ENCODE measurements at regions not wholly inside any gene's neighbourhood (a gene's known extent, or its start where the extent isn't known, plus 50 kb on each side); places are given as distances from the start of the nearest gene placed in this dataset.
"Not testable (repeated sequence)": the region's sequence is repeated elsewhere in the genome, so short reads cannot be mapped to it uniquely, and the experiment has no call there.

DNA sequence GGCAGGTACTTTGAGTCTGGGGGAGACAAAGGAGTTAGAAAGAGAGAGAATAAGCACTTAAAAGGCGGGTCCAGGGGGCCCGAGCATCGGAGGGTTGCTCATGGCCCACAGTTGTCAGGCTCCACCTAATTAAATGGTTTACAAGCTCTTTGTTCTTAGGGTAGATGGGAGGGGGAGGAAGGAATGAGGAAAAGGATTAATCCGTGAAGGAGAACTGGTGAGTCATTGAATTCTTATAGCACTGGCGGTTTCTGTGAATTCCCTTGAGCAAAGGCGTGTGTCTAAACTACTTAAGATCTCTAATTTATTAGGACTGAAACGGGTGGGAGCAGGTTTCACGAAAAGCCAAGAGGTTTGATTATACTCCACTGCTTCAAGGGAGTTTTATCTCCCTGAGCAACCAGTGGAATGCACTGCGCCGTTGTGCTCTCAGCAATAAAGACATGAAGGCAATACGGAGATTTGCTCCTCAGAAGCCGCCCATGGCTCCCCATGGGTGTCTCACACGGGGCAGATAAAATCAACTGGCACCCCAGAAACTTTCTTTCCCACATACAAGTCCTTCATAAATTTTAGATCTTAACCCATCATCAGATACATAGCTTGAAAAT, 127.0 kb downstream of the CDY2B start:
- H3K36me3 ChIP-seq (replicated peaks; ENCODE audit: low read depth, low read length); H4K20me1 ChIP-seq (ENCODE audit: insufficient read depth, low read length); H3K9me3 ChIP-seq (ENCODE audit: insufficient read depth, low read length); H3K27me3 ChIP-seq (ENCODE audit: low read depth, low read length); H3K4me2 ChIP-seq (ENCODE audit: low read length); H2AFZ ChIP-seq (ENCODE audit: low read depth, low read length); H3K4me3 ChIP-seq (ENCODE audit: low read length); H3K4me1 ChIP-seq (ENCODE audit: low read length); H3K9ac ChIP-seq (ENCODE audit: low read length); H3K27ac ChIP-seq (ENCODE audit: low read length); H3K79me2 ChIP-seq (ENCODE audit: low read length): not testable (repeated sequence)

GRCh38 chrY:17739852-17740251, 140.2 kb downstream of the CDY2B start:
- H3K79me2 ChIP-seq (ENCODE audit: low read length); H4K20me1 ChIP-seq (ENCODE audit: insufficient read depth, low read length); H3K36me3 ChIP-seq (replicated peaks; ENCODE audit: low read depth, low read length); H3K9me3 ChIP-seq (ENCODE audit: insufficient read depth, low read length); H3K4me2 ChIP-seq (ENCODE audit: low read length); H3K9ac ChIP-seq (ENCODE audit: low read length); H3K27me3 ChIP-seq (ENCODE audit: low read depth, low read length); H3K4me3 ChIP-seq (ENCODE audit: low read length); H3K4me1 ChIP-seq (ENCODE audit: low read length); H2AFZ ChIP-seq (ENCODE audit: low read depth, low read length); H3K27ac ChIP-seq (ENCODE audit: low read length): not testable (repeated sequence)

- H3K36me3 ChIP-seq (replicated peaks; ENCODE audit: low read depth, low read length); H2AFZ ChIP-seq (ENCODE audit: low read depth, low read length); H3K27ac ChIP-seq (ENCODE audit: low read length); H3K4me3 ChIP-seq (ENCODE audit: low read length); H3K4me2 ChIP-seq (ENCODE audit: low read length); H3K9me3 ChIP-seq (ENCODE audit: insufficient read depth, low read length); H3K79me2 ChIP-seq (ENCODE audit: low read length); H3K9ac ChIP-seq (ENCODE audit: low read length); H3K4me1 ChIP-seq (ENCODE audit: low read length); H3K27me3 ChIP-seq (ENCODE audit: low read depth, low read length); H4K20me1 ChIP-seq (ENCODE audit: insufficient read depth, low read length): not testable (repeated sequence)
These were observed 150.5 kb downstream of the CDY2B start for GRCh38 chrY:17729474-17729873.

GRCh38 chrY:17716329-17717043, 163.5 kb downstream of the CDY2B start:
- not testable (repeated sequence) for H3K36me3 ChIP-seq (replicated peaks; ENCODE audit: low read depth, low read length); H3K79me2 ChIP-seq (ENCODE audit: low read length); H3K27ac ChIP-seq (ENCODE audit: low read length); H3K4me2 ChIP-seq (ENCODE audit: low read length); H3K27me3 ChIP-seq (ENCODE audit: low read depth, low read length); H3K4me3 ChIP-seq (ENCODE audit: low read length); H3K9me3 ChIP-seq (ENCODE audit: insufficient read depth, low read length); H4K20me1 ChIP-seq (ENCODE audit: insufficient read depth, low read length); H3K4me1 ChIP-seq (ENCODE audit: low read length); H3K9ac ChIP-seq (ENCODE audit: low read length); H2AFZ ChIP-seq (ENCODE audit: low read depth, low read length)

GRCh38 chrY:17668037-17668436, 212.0 kb downstream of the CDY2B start:
- H3K4me3 ChIP-seq (ENCODE audit: low read length); H4K20me1 ChIP-seq (ENCODE audit: insufficient read depth, low read length); H3K9me3 ChIP-seq (ENCODE audit: insufficient read depth, low read length); H3K9ac ChIP-seq (ENCODE audit: low read length); H3K27me3 ChIP-seq (ENCODE audit: low read depth, low read length); H3K79me2 ChIP-seq (ENCODE audit: low read length); H3K4me1 ChIP-seq (ENCODE audit: low read length); H3K27ac ChIP-seq (ENCODE audit: low read length); H3K4me2 ChIP-seq (ENCODE audit: low read length); H3K36me3 ChIP-seq (replicated peaks; ENCODE audit: low read depth, low read length); H2AFZ ChIP-seq (ENCODE audit: low read depth, low read length): not testable (repeated sequence)

- not testable (repeated sequence) for H3K27me3 ChIP-seq (ENCODE audit: low read depth, low read length); H3K4me3 ChIP-seq (ENCODE audit: low read length); H3K9me3 ChIP-seq (ENCODE audit: insufficient read depth, low read length); H3K27ac ChIP-seq (ENCODE audit: low read length); H3K36me3 ChIP-seq (replicated peaks; ENCODE audit: low read depth, low read length); H3K4me1 ChIP-seq (ENCODE audit: low read length); H3K9ac ChIP-seq (ENCODE audit: low read length); H4K20me1 ChIP-seq (ENCODE audit: insufficient read depth, low read length); H3K79me2 ChIP-seq (ENCODE audit: low read length); H3K4me2 ChIP-seq (ENCODE audit: low read length); H2AFZ ChIP-seq (ENCODE audit: low read depth, low read length)
These were observed 237.0 kb downstream of the CDY2B start for GRCh38 chrY:17643052-17643451.

- H3K79me2 ChIP-seq (ENCODE audit: low read length); H3K27ac ChIP-seq (ENCODE audit: low read length); H3K9ac ChIP-seq (ENCODE audit: low read length); H2AFZ ChIP-seq (ENCODE audit: low read depth, low read length); H4K20me1 ChIP-seq (ENCODE audit: insufficient read depth, low read length); H3K4me3 ChIP-seq (ENCODE audit: low read length); H3K9me3 ChIP-seq (ENCODE audit: insufficient read depth, low read length); H3K27me3 ChIP-seq (ENCODE audit: low read depth, low read length); H3K4me2 ChIP-seq (ENCODE audit: low read length); H3K4me1 ChIP-seq (ENCODE audit: low read length); H3K36me3 ChIP-seq (replicated peaks; ENCODE audit: low read depth, low read length): not testable (repeated sequence)
These were observed 245.5 kb downstream of the CDY2B start for GRCh38 chrY:17634484-17634883.

GRCh38 chrY:17611256-17611655, 268.8 kb downstream of the CDY2B start:
- H3K9ac ChIP-seq (ENCODE audit: low read length); H3K27me3 ChIP-seq (ENCODE audit: low read depth, low read length); H3K27ac ChIP-seq (ENCODE audit: low read length); H3K9me3 ChIP-seq (ENCODE audit: insufficient read depth, low read length); H3K4me2 ChIP-seq (ENCODE audit: low read length); H3K36me3 ChIP-seq (replicated peaks; ENCODE audit: low read depth, low read length); H3K79me2 ChIP-seq (ENCODE audit: low read length); H2AFZ ChIP-seq (ENCODE audit: low read depth, low read length); H3K4me3 ChIP-seq (ENCODE audit: low read length); H3K4me1 ChIP-seq (ENCODE audit: low read length); H4K20me1 ChIP-seq (ENCODE audit: insufficient read depth, low read length): not testable (repeated sequence)

GRCh38 chrY:17610649-17611048, 269.4 kb downstream of the CDY2B start:
- not testable (repeated sequence) for H3K27me3 ChIP-seq (ENCODE audit: low read depth, low read length); H2AFZ ChIP-seq (ENCODE audit: low read depth, low read length); H3K4me1 ChIP-seq (ENCODE audit: low read length); H3K27ac ChIP-seq (ENCODE audit: low read length); H3K79me2 ChIP-seq (ENCODE audit: low read length); H3K9ac ChIP-seq (ENCODE audit: low read length); H3K4me2 ChIP-seq (ENCODE audit: low read length); H3K9me3 ChIP-seq (ENCODE audit: insufficient read depth, low read length); H3K36me3 ChIP-seq (replicated peaks; ENCODE audit: low read depth, low read length); H4K20me1 ChIP-seq (ENCODE audit: insufficient read depth, low read length); H3K4me3 ChIP-seq (ENCODE audit: low read length)

DNA sequence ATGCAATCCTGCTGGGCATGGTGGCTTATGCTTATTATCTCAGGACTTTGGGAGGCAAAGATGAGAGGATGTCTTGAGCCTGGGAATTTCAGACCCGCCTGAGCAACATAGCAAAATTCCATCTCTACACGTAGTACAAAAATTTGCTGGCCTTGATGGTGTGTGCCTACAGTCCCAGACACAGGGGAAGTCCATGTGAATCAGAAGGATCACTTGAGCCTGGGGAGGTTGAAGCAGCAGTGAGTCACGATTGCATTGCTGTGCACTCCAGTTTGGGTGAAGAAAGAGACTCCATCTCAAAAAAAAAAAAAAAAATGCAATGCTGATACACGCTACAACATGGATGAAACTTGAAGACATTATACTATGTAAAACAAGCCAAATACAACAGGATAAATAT, 272.9 kb downstream of the CDY2B start:
- H3K27me3 ChIP-seq (ENCODE audit: low read depth, low read length); H3K4me2 ChIP-seq (ENCODE audit: low read length); H3K9ac ChIP-seq (ENCODE audit: low read length); H3K9me3 ChIP-seq (ENCODE audit: insufficient read depth, low read length); H2AFZ ChIP-seq (ENCODE audit: low read depth, low read length); H3K79me2 ChIP-seq (ENCODE audit: low read length); H3K4me1 ChIP-seq (ENCODE audit: low read length); H3K36me3 ChIP-seq (replicated peaks; ENCODE audit: low read depth, low read length); H4K20me1 ChIP-seq (ENCODE audit: insufficient read depth, low read length); H3K4me3 ChIP-seq (ENCODE audit: low read length); H3K27ac ChIP-seq (ENCODE audit: low read length): not testable (repeated sequence)
